Fibroblast of lung (primary cell): ENCODE measurements at regions not wholly inside any gene's neighbourhood (a gene's known extent, or its start where the extent isn't known, plus 50 kb on each side); places are given as distances from the start of the nearest gene placed in this dataset.

Experiments used
- EZH2 ChIP-seq: IDR thresholded peaks from 2 replicates; pipeline ENCODE4 v1.5.1; 2012; ENCODE audit warnings: low read length, control low read depth, mild to moderate bottlenecking; ENCODE audit errors: missing control alignments
- TF ChIP-seq, protein P1 (sequence below), 2 donors: IDR thresholded peaks in 1 of 2; conservative IDR thresholded peaks in 1 of 2; 1 replicate in 1 of 2; 2 replicates in 1 of 2; pipeline ENCODE4 v1.5.1; 2011 to 2012; ENCODE audit warnings: low read length in 2 of 2, control low read depth in 1 of 2, inconsistent platforms in 1 of 2, low read depth in 1 of 2, mild to moderate bottlenecking in 1 of 2

- TF ChIP-seq, protein P1, sequence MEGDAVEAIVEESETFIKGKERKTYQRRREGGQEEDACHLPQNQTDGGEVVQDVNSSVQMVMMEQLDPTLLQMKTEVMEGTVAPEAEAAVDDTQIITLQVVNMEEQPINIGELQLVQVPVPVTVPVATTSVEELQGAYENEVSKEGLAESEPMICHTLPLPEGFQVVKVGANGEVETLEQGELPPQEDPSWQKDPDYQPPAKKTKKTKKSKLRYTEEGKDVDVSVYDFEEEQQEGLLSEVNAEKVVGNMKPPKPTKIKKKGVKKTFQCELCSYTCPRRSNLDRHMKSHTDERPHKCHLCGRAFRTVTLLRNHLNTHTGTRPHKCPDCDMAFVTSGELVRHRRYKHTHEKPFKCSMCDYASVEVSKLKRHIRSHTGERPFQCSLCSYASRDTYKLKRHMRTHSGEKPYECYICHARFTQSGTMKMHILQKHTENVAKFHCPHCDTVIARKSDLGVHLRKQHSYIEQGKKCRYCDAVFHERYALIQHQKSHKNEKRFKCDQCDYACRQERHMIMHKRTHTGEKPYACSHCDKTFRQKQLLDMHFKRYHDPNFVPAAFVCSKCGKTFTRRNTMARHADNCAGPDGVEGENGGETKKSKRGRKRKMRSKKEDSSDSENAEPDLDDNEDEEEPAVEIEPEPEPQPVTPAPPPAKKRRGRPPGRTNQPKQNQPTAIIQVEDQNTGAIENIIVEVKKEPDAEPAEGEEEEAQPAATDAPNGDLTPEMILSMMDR (conservative IDR thresholded peaks at IDR 0.05 in 1 of 2, IDR thresholded peaks at IDR 0.05 in 1 of 2; ENCODE audit: low read depth in 1 of 2, low read length in 2 of 2): no peak
- no peak for TF ChIP-seq EZH2
These were observed 504.2 kb upstream of the MBL2 start for GRCh38 chr10:53276797-53277196.
